ENCODE measurements at regions not wholly inside any gene's neighbourhood (a gene's known extent, or its start where the extent isn't known, plus 50 kb on each side); places are given as distances from the start of the nearest gene placed in this dataset.

GRCh38 chr2:14285812-14286211 is 346.7 kb upstream of the LRATD1 start:
- TF ChIP-seq YY1 (IDR thresholded peaks at IDR 0.05; ENCODE audit: low read depth): no peak
- TF ChIP-seq RAD21 (IDR thresholded peaks at IDR 0.05; ENCODE audit: low read depth): no peak
- TF ChIP-seq ZBTB7A (IDR thresholded peaks at IDR 0.05; ENCODE audit: low read depth): no peak
- TF ChIP-seq USF1 (IDR thresholded peaks at IDR 0.05): no peak
- no peak for TF ChIP-seq TEAD4 (IDR thresholded peaks at IDR 0.05)
- no peak for TF ChIP-seq NFIC (IDR thresholded peaks at IDR 0.05)
- TF ChIP-seq TAF1 (IDR thresholded peaks at IDR 0.05; ENCODE audit: low read depth): no peak
- TF ChIP-seq REST (IDR thresholded peaks at IDR 0.05; ENCODE audit: low read depth): no peak
- no peak for TF ChIP-seq EGR1 (IDR thresholded peaks at IDR 0.05)
- TF ChIP-seq FOXM1 (IDR thresholded peaks at IDR 0.05; ENCODE audit: borderline replicate concordance, low read depth): no peak
- TF ChIP-seq TCF12 (IDR thresholded peaks at IDR 0.05; ENCODE audit: low read depth): no peak
- no peak for TF ChIP-seq MAX (IDR thresholded peaks at IDR 0.05)
- TF ChIP-seq CEBPB (IDR thresholded peaks at IDR 0.05): no peak

GRCh38 chr2:14288016-14288415 is 344.5 kb upstream of the LRATD1 start:
- TF ChIP-seq EGR1 (IDR thresholded peaks at IDR 0.05) (no peak), EP300 (IDR thresholded peaks at IDR 0.05; ENCODE audit: borderline replicate concordance) (no peak), TCF12 (IDR thresholded peaks at IDR 0.05; ENCODE audit: low read depth) (no peak), YY1 (IDR thresholded peaks at IDR 0.05; ENCODE audit: low read depth) (no peak), REST (IDR thresholded peaks at IDR 0.05; ENCODE audit: low read depth) (no peak), CEBPB (IDR thresholded peaks at IDR 0.05) (no peak), FOXM1 (IDR thresholded peaks at IDR 0.05; ENCODE audit: borderline replicate concordance, low read depth) (no peak), MAX (IDR thresholded peaks at IDR 0.05) (no peak), TEAD4 (IDR thresholded peaks at IDR 0.05) (no peak), NFIC (IDR thresholded peaks at IDR 0.05) (no peak), ZBTB7A (IDR thresholded peaks at IDR 0.05; ENCODE audit: low read depth) (no peak), RAD21 (IDR thresholded peaks at IDR 0.05; ENCODE audit: low read depth) (no peak), CREB1 (IDR thresholded peaks at IDR 0.05; ENCODE audit: low read depth) (no peak), TAF1 (IDR thresholded peaks at IDR 0.05; ENCODE audit: low read depth) (no peak), USF1 (IDR thresholded peaks at IDR 0.05) (no peak)

GRCh38 chr2:14292964-14293363 is 339.6 kb upstream of the LRATD1 start:
- TF ChIP-seq EP300 (IDR thresholded peaks at IDR 0.05; ENCODE audit: borderline replicate concordance) (no peak), YY1 (IDR thresholded peaks at IDR 0.05; ENCODE audit: low read depth) (no peak), EGR1 (IDR thresholded peaks at IDR 0.05) (no peak), TEAD4 (IDR thresholded peaks at IDR 0.05) (no peak), FOXM1 (IDR thresholded peaks at IDR 0.05; ENCODE audit: borderline replicate concordance, low read depth) (no peak), USF1 (IDR thresholded peaks at IDR 0.05) (no peak), CEBPB (IDR thresholded peaks at IDR 0.05) (no peak), ZBTB7A (IDR thresholded peaks at IDR 0.05; ENCODE audit: low read depth) (no peak), TAF1 (IDR thresholded peaks at IDR 0.05; ENCODE audit: low read depth) (no peak), REST (IDR thresholded peaks at IDR 0.05; ENCODE audit: low read depth) (no peak), NFIC (IDR thresholded peaks at IDR 0.05) (no peak), RAD21 (IDR thresholded peaks at IDR 0.05; ENCODE audit: low read depth) (no peak), CREB1 (IDR thresholded peaks at IDR 0.05; ENCODE audit: low read depth) (no peak), MAX (IDR thresholded peaks at IDR 0.05) (no peak), TCF12 (IDR thresholded peaks at IDR 0.05; ENCODE audit: low read depth) (no peak)

GRCh38 chr2:14297340-14297739 is 335.2 kb upstream of the LRATD1 start:
- no peak for TF ChIP-seq MAX (IDR thresholded peaks at IDR 0.05)
- no peak for TF ChIP-seq YY1 (IDR thresholded peaks at IDR 0.05; ENCODE audit: low read depth)
- TF ChIP-seq TCF12 (IDR thresholded peaks at IDR 0.05; ENCODE audit: low read depth): no peak
- no peak for TF ChIP-seq RAD21 (IDR thresholded peaks at IDR 0.05; ENCODE audit: low read depth)
- no peak for TF ChIP-seq EGR1 (IDR thresholded peaks at IDR 0.05)
- no peak for TF ChIP-seq REST (IDR thresholded peaks at IDR 0.05; ENCODE audit: low read depth)
- TF ChIP-seq FOXM1 (IDR thresholded peaks at IDR 0.05; ENCODE audit: borderline replicate concordance, low read depth): no peak
- no peak for TF ChIP-seq CREB1 (IDR thresholded peaks at IDR 0.05; ENCODE audit: low read depth)
- no peak for TF ChIP-seq TAF1 (IDR thresholded peaks at IDR 0.05; ENCODE audit: low read depth)
- no peak for TF ChIP-seq USF1 (IDR thresholded peaks at IDR 0.05)
- TF ChIP-seq NFIC (IDR thresholded peaks at IDR 0.05): no peak

Data from Ishikawa (cell line).